HG03097 (cell line): ENCODE measurements at regions not wholly inside any gene's neighbourhood (a gene's known extent, or its start where the extent isn't known, plus 50 kb on each side); places are given as distances from the start of the nearest gene placed in this dataset.

Experiments
- ATAC-seq: cut with Tn5 transposase; IDR thresholded peaks from one replicate; pipeline ENCODE4 v1.9.1; 2021; ENCODE audit not compliant: unreplicated experiment, low FRiP score

- no peak for ATAC-seq
Observed at GRCh38 chr20:24207803-24208300, 219.3 kb upstream of the GGTLC1 start.

- no peak for ATAC-seq
Observed at GRCh38 chr20:24206995-24207394, 218.4 kb upstream of the GGTLC1 start.

GRCh38 chr20:24203526-24204183 is 215.1 kb upstream of the GGTLC1 start:
- no peak for ATAC-seq

- ATAC-seq: no peak
Observed at GRCh38 chr20:24199501-24199900, 210.9 kb upstream of the GGTLC1 start.

GRCh38 chr20:24194143-24194542 is 205.6 kb upstream of the GGTLC1 start:
- no peak for ATAC-seq

GRCh38 chr20:24190905-24191304 is 202.3 kb upstream of the GGTLC1 start:
- no peak for ATAC-seq

- ATAC-seq: no peak
Observed at GRCh38 chr20:24185791-24186190, 197.2 kb upstream of the GGTLC1 start.

- ATAC-seq: no peak
Observed at GRCh38 chr20:24181151-24181550, 192.6 kb upstream of the GGTLC1 start.

- ATAC-seq: no peak
Observed at GRCh38 chr20:24169256-24169655, 180.7 kb upstream of the GGTLC1 start.

GRCh38 chr20:24166412-24166811 is 177.8 kb upstream of the GGTLC1 start:
- ATAC-seq: no peak

GRCh38 chr20:24166123-24166381 is 177.5 kb upstream of the GGTLC1 start:
- no peak for ATAC-seq

GRCh38 chr20:24165301-24166122 is 176.9 kb upstream of the GGTLC1 start:
- ATAC-seq: no peak

GRCh38 chr20:24164360-24164759 is 175.8 kb upstream of the GGTLC1 start:
- ATAC-seq: no peak

- no peak for ATAC-seq
Observed at GRCh38 chr20:24163506-24163905, 174.9 kb upstream of the GGTLC1 start.

GRCh38 chr20:24160563-24161281 is 172.1 kb upstream of the GGTLC1 start:
- no peak for ATAC-seq

- ATAC-seq: no peak
Observed at GRCh38 chr20:24158281-24158680, 169.7 kb upstream of the GGTLC1 start.

- no peak for ATAC-seq
Observed at GRCh38 chr20:24157213-24157612, 168.6 kb upstream of the GGTLC1 start.

- ATAC-seq: no peak
Observed at GRCh38 chr20:24153101-24154040, 164.8 kb upstream of the GGTLC1 start.

- ATAC-seq: no peak
Observed at GRCh38 chr20:24151621-24152294, 163.2 kb upstream of the GGTLC1 start.

- no peak for ATAC-seq
Observed at GRCh38 chr20:24150406-24150805, 161.8 kb upstream of the GGTLC1 start.
